H1 (cell line): ENCODE measurements at regions not wholly inside any gene's neighbourhood (a gene's known extent, or its start where the extent isn't known, plus 50 kb on each side); places are given as distances from the start of the nearest gene placed in this dataset.

ENCODE experiments used
- CHD1 ChIP-seq: IDR thresholded peaks from 2 replicates; pipeline ENCODE4 v1.6.1; 2012; ENCODE audit warnings: low read depth, low read length, improper control_type of control experiment
- RFX5 ChIP-seq: IDR thresholded peaks from 2 replicates; pipeline ENCODE4 v1.6.1; 2011; ENCODE audit warnings: low read depth, low read length, improper control_type of control experiment, borderline replicate concordance
- TCF12 ChIP-seq: IDR thresholded peaks from 2 replicates; pipeline ENCODE4 v1.6.1; 2011; ENCODE audit warnings: low read depth, mild to moderate bottlenecking, low read length
- TEAD4 ChIP-seq: IDR thresholded peaks from 2 replicates; pipeline ENCODE4 v1.6.1; 2012; ENCODE audit warnings: low read depth, low read length, inconsistent platforms, mixed read lengths
- ZNF274 ChIP-seq: IDR thresholded peaks from 2 replicates; pipeline ENCODE4 v1.7.0; 2012; ENCODE audit warnings: low read length, borderline replicate concordance; ENCODE audit errors: extremely low read depth

DNA sequence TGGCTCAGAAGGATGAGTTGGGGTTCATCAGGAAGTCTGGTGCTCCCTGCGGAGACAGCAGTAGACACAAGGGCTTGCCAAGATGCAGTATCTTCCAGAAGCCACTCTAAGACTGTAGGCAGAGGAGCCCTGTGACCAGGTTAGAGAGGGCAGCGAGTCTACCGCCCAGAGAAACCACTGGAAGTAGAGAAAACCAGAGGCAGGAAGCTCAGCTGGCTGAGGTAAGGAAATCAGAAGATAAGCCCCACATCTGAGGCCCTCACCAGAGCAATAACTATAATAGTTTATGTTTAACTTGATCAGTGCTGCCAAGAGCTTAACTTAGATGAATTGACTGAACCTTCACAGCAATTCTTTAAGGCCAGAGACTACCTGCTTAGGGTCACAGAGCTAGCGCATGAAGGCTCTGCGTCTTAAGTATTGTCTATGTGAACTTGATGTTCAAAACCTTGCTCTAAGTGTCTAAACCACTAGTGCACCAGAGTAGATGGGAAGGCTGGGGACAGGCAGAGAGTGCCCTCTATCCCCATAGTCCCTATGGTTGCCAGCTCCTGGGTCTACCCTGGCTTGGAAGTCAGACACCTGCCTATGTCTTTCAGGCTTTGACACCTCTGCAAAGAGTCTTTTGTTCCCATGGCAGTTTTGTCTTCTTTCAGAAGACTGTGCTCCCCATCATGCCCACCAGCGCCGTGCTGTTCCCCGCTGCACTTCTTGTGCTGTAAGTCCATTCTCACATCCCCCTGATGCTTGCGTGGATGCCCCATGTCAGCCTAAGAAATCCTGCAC, 228.2 kb upstream of the KLF4 start (continued):
- TF ChIP-seq TCF12 (no peak), RFX5 (no peak), CHD1 (no peak), TEAD4 (no peak), ZNF274 (no peak)
